ENCODE measurements at regions not wholly inside any gene's neighbourhood (a gene's known extent, or its start where the extent isn't known, plus 50 kb on each side); places are given as distances from the start of the nearest gene placed in this dataset.

DNA sequence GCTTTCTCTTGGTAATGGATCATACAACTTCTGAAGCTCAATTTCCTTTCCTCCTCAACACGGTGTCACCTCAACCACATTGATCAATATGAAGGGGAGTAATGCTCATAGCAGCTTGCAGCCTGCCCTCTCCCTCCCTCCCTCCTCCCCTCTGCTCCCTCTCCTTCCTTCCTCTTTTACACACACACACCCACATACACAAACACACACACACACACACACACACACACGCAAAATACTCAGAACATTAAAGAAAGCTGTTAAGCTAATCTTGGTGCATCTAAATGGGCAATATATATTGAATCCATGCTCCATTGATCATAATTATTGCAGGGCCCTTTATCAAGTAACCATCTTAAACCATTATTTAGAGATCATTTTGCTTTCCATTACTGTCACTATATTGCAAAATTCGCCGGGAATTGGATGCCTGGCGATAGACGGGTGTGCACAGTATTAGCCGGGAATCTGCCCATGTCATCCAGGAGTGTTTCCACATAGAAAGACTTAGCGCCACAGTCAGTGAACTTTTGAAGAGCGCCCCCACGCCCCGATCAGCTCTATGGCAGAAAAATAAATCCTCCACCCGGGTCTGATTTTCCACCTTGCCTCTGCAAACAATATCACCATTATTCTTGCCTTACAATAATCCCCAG is 122.0 kb downstream of the PRLHR start:
- Histone ChIP-seq H3K4me1 (ENCODE audit: control insufficient read depth in 4 of 4, insufficient read depth in 4 of 4, low read length in 3 of 4) (no peaks in the 10 kb centered on the region), H3K27me3 (ENCODE audit: control insufficient read depth in 4 of 4, insufficient read depth in 4 of 4, low read length in 3 of 4) (peaks cover 0 to 9% (median 0%) of the 10 kb centered on the region in 4 donors), H3K9me3 (ENCODE audit: control insufficient read depth in 4 of 4, low read length in 3 of 4) (no peaks in the 10 kb centered on the region), H3K36me3 (ENCODE audit: control insufficient read depth in 4 of 4, insufficient read depth in 3 of 4, low read depth in 1 of 4, low read length in 3 of 4) (no peaks in the 10 kb centered on the region), H3K27ac (ENCODE audit: low read depth in 1 of 2, low read length in 2 of 2) (no peak overlapping the region), H3K9ac (ENCODE audit: low read depth in 1 of 2, low read length in 2 of 2) (no peak overlapping the region), H3K4me3 (ENCODE audit: low read depth in 1 of 3, low read length in 3 of 3) (no peak overlapping the region)
- no peak for DNase-seq (ENCODE audit: low spot score)
- 59% methylated on average over 12 of the region's 12 CpGs for WGBS
- TF ChIP-seq, protein P1, sequence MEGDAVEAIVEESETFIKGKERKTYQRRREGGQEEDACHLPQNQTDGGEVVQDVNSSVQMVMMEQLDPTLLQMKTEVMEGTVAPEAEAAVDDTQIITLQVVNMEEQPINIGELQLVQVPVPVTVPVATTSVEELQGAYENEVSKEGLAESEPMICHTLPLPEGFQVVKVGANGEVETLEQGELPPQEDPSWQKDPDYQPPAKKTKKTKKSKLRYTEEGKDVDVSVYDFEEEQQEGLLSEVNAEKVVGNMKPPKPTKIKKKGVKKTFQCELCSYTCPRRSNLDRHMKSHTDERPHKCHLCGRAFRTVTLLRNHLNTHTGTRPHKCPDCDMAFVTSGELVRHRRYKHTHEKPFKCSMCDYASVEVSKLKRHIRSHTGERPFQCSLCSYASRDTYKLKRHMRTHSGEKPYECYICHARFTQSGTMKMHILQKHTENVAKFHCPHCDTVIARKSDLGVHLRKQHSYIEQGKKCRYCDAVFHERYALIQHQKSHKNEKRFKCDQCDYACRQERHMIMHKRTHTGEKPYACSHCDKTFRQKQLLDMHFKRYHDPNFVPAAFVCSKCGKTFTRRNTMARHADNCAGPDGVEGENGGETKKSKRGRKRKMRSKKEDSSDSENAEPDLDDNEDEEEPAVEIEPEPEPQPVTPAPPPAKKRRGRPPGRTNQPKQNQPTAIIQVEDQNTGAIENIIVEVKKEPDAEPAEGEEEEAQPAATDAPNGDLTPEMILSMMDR (IDR thresholded peaks at IDR 0.05; ENCODE audit: low read depth, low read length, missing input control): no peak
- TF ChIP-seq HNF4A (conservative IDR thresholded peaks at IDR 0.05) (no peak), FOXA2 (IDR thresholded peaks at IDR 0.05) (no peak), YY1 (IDR thresholded peaks at IDR 0.05) (no peak), RXRA (IDR thresholded peaks at IDR 0.05) (no peak)
- TF ChIP-seq, protein P2, sequence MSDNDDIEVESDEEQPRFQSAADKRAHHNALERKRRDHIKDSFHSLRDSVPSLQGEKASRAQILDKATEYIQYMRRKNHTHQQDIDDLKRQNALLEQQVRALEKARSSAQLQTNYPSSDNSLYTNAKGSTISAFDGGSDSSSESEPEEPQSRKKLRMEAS (IDR thresholded peaks at IDR 0.05): no peak
- TF ChIP-seq, protein P3, sequence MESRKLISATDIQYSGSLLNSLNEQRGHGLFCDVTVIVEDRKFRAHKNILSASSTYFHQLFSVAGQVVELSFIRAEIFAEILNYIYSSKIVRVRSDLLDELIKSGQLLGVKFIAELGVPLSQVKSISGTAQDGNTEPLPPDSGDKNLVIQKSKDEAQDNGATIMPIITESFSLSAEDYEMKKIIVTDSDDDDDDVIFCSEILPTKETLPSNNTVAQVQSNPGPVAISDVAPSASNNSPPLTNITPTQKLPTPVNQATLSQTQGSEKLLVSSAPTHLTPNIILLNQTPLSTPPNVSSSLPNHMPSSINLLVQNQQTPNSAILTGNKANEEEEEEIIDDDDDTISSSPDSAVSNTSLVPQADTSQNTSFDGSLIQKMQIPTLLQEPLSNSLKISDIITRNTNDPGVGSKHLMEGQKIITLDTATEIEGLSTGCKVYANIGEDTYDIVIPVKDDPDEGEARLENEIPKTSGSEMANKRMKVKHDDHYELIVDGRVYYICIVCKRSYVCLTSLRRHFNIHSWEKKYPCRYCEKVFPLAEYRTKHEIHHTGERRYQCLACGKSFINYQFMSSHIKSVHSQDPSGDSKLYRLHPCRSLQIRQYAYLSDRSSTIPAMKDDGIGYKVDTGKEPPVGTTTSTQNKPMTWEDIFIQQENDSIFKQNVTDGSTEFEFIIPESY (IDR thresholded peaks at IDR 0.05): no peak

GRCh38 chr10:118472415-118473304 is 122.8 kb downstream of the PRLHR start:
- Histone ChIP-seq H3K9ac (ENCODE audit: low read depth in 1 of 2, low read length in 2 of 2) (no peak overlapping the region), H3K27me3 (ENCODE audit: control insufficient read depth in 4 of 4, insufficient read depth in 4 of 4, low read length in 3 of 4) (peaks cover 0 to 12% (median 2%) of the 10 kb centered on the region in 4 donors), H3K4me3 (ENCODE audit: low read depth in 1 of 3, low read length in 3 of 3) (no peak overlapping the region), H3K27ac (ENCODE audit: low read depth in 1 of 2, low read length in 2 of 2) (no peak overlapping the region), H3K4me1 (ENCODE audit: control insufficient read depth in 4 of 4, insufficient read depth in 4 of 4, low read length in 3 of 4) (no peaks in the 10 kb centered on the region), H3K36me3 (ENCODE audit: control insufficient read depth in 4 of 4, insufficient read depth in 3 of 4, low read depth in 1 of 4, low read length in 3 of 4) (no peaks in the 10 kb centered on the region), H3K9me3 (ENCODE audit: control insufficient read depth in 4 of 4, low read length in 3 of 4) (no peaks in the 10 kb centered on the region)
- DNase-seq (ENCODE audit: low spot score): no peak
- 75% methylated on average over 12 of the region's 12 CpGs for WGBS
- TF ChIP-seq RAD21 (IDR thresholded peaks at IDR 0.05) (no peak), HNF4A (conservative IDR thresholded peaks at IDR 0.05) (no peak)

DNA sequence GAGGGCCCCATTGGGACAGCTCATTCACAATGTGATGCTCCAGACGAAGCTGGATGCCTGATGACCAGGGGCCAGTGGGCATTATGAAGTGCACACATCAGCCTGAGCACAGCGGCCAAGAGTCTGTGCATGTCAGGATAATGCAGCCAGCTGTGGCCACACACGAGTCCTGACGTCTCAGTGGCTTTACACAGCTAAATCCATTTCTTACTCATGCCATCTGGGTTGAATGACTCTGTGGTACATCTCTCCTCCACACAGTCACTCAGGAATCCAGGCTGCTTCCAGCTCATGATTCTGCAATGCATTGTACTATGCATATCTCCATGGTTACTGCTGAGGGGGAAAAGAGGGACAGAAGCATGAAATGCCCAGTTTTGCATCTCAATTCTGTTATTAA is 123.6 kb downstream of the PRLHR start:
- H3K9ac ChIP-seq (ENCODE audit: low read depth in 1 of 2, low read length in 2 of 2): no peak overlapping the region
- H3K27me3 ChIP-seq (ENCODE audit: control insufficient read depth in 4 of 4, insufficient read depth in 4 of 4, low read length in 3 of 4): peaks cover 0 to 15% (median 2%) of the 10 kb centered on the region in 4 donors
- no peak overlapping the region for H3K4me3 ChIP-seq (ENCODE audit: low read depth in 1 of 3, low read length in 3 of 3)
- H3K4me1 ChIP-seq (ENCODE audit: control insufficient read depth in 4 of 4, insufficient read depth in 4 of 4, low read length in 3 of 4): no peaks in the 10 kb centered on the region
- H3K27ac ChIP-seq (ENCODE audit: low read depth in 1 of 2, low read length in 2 of 2): no peak overlapping the region
- no peak for DNase-seq (ENCODE audit: low spot score)
- no peaks in the 10 kb centered on the region for H3K9me3 ChIP-seq (ENCODE audit: control insufficient read depth in 4 of 4, low read length in 3 of 4)
- H3K36me3 ChIP-seq (ENCODE audit: control insufficient read depth in 4 of 4, insufficient read depth in 3 of 4, low read depth in 1 of 4, low read length in 3 of 4): no peaks in the 10 kb centered on the region
- WGBS: 82% methylated on average over 4 of the region's 4 CpGs
- no peak for TF ChIP-seq RAD21 (IDR thresholded peaks at IDR 0.05)
- TF ChIP-seq NR2F2 (IDR thresholded peaks at IDR 0.05): no peak
- TF ChIP-seq ATF3 (IDR thresholded peaks at IDR 0.05): no peak
- TF ChIP-seq, protein P1 (IDR thresholded peaks at IDR 0.05; ENCODE audit: low read depth, low read length, missing input control): no peak
- TF ChIP-seq JUND (IDR thresholded peaks at IDR 0.05): no peak
- no peak for TF ChIP-seq RXRA (IDR thresholded peaks at IDR 0.05)
- no peak for TF ChIP-seq HNF4G (IDR thresholded peaks at IDR 0.05)
- TF ChIP-seq FOXA1 (IDR thresholded peaks at IDR 0.05): no peak
- TF ChIP-seq SP1 (IDR thresholded peaks at IDR 0.05): no peak
- TF ChIP-seq HNF4A (conservative IDR thresholded peaks at IDR 0.05): no peak
- TF ChIP-seq GABPA (IDR thresholded peaks at IDR 0.05 in 1 of 2, conservative IDR thresholded peaks at IDR 0.05 in 1 of 2): no peak
- TF ChIP-seq, protein P3 (IDR thresholded peaks at IDR 0.05): no peak
- TF ChIP-seq FOXA2 (IDR thresholded peaks at IDR 0.05): no peak
- TF ChIP-seq, protein P2 (IDR thresholded peaks at IDR 0.05): no peak
- TF ChIP-seq TAF1 (conservative IDR thresholded peaks at IDR 0.05): no peak
